ENCODE measurements at regions not wholly inside any gene's neighbourhood (a gene's known extent, or its start where the extent isn't known, plus 50 kb on each side); places are given as distances from the start of the nearest gene placed in this dataset.

- Mint-ChIP-seq H3K4me3 (ENCODE audit: low read depth, unreplicated experiment) (no peak overlapping the region), H3K36me3 (ENCODE audit: insufficient read depth, unreplicated experiment) (no peaks in the 10 kb centered on the region), H3K27me3 (ENCODE audit: unreplicated experiment) (no peaks in the 10 kb centered on the region), H3K9me3 (ENCODE audit: low read depth, unreplicated experiment) (no peaks in the 10 kb centered on the region), H3K27ac (ENCODE audit: unreplicated experiment) (no peak overlapping the region), H3K4me1 (ENCODE audit: low read depth, unreplicated experiment) (no peaks in the 10 kb centered on the region)
- CTCF ChIA-PET, result no interaction called here
- intact Hi-C loops (cut with micrococcal nuclease; ENCODE audit: unreplicated experiment), result no loop called here
- no peak for TF ChIP-seq CTCF (IDR thresholded peaks at IDR 0.05; ENCODE audit: unreplicated experiment)
- BruUV-seq (replicated peaks), result no TSS peak
- DNase-seq, result no peak
Measured at GRCh38 chr4:155543126-155543765, 123.4 kb upstream of the GUCY1A1 start.

- Mint-ChIP-seq H3K4me3 (ENCODE audit: low read depth, unreplicated experiment) (no peak overlapping the region), H3K27ac (ENCODE audit: unreplicated experiment) (no peak overlapping the region)
- CTCF ChIA-PET, result no interaction called here
Measured at GRCh38 chr4:155542415-155542814, 124.2 kb upstream of the GUCY1A1 start.

GRCh38 chr4:155541716-155542115, 124.9 kb upstream of the GUCY1A1 start:
- Mint-ChIP-seq H3K4me3 (ENCODE audit: low read depth, unreplicated experiment) (no peak overlapping the region), H3K9me3 (ENCODE audit: low read depth, unreplicated experiment) (no peaks in the 10 kb centered on the region), H3K27me3 (ENCODE audit: unreplicated experiment) (no peaks in the 10 kb centered on the region), H3K36me3 (ENCODE audit: insufficient read depth, unreplicated experiment) (no peaks in the 10 kb centered on the region), H3K4me1 (ENCODE audit: low read depth, unreplicated experiment) (no peaks in the 10 kb centered on the region), H3K27ac (ENCODE audit: unreplicated experiment) (no peak overlapping the region)
- no TSS peak for BruUV-seq (replicated peaks)
- no peak for DNase-seq
- no peak for TF ChIP-seq CTCF (IDR thresholded peaks at IDR 0.05; ENCODE audit: unreplicated experiment)
- CTCF ChIA-PET, result no interaction called here
- intact Hi-C loops (cut with micrococcal nuclease; ENCODE audit: unreplicated experiment), result no loop called here

More at GRCh38 chr4:155542415-155542814, 124.2 kb upstream of the GUCY1A1 start:
- Mint-ChIP-seq H3K9me3 (ENCODE audit: low read depth, unreplicated experiment) (no peaks in the 10 kb centered on the region), H3K27me3 (ENCODE audit: unreplicated experiment) (no peaks in the 10 kb centered on the region), H3K36me3 (ENCODE audit: insufficient read depth, unreplicated experiment) (no peaks in the 10 kb centered on the region), H3K4me1 (ENCODE audit: low read depth, unreplicated experiment) (no peaks in the 10 kb centered on the region)
- no peak for TF ChIP-seq CTCF (IDR thresholded peaks at IDR 0.05; ENCODE audit: unreplicated experiment)
- no TSS peak for BruUV-seq (replicated peaks)
- no peak for DNase-seq
- intact Hi-C loops (cut with micrococcal nuclease; ENCODE audit: unreplicated experiment), result no loop called here

GRCh38 chr4:155540698-155541097, 126.0 kb upstream of the GUCY1A1 start:
- Mint-ChIP-seq H3K27me3 (ENCODE audit: unreplicated experiment) (no peaks in the 10 kb centered on the region), H3K27ac (ENCODE audit: unreplicated experiment) (no peak overlapping the region), H3K4me3 (ENCODE audit: low read depth, unreplicated experiment) (no peak overlapping the region), H3K9me3 (ENCODE audit: low read depth, unreplicated experiment) (no peaks in the 10 kb centered on the region), H3K36me3 (ENCODE audit: insufficient read depth, unreplicated experiment) (no peaks in the 10 kb centered on the region), H3K4me1 (ENCODE audit: low read depth, unreplicated experiment) (no peaks in the 10 kb centered on the region)
- CTCF ChIA-PET, result no interaction called here
- TF ChIP-seq CTCF (IDR thresholded peaks at IDR 0.05; ENCODE audit: unreplicated experiment), result no peak
- no peak for DNase-seq
- intact Hi-C loops (cut with micrococcal nuclease; ENCODE audit: unreplicated experiment), result no loop called here
- BruUV-seq (replicated peaks), result no TSS peak
